ENCODE measurements at regions not wholly inside any gene's neighbourhood (a gene's known extent, or its start where the extent isn't known, plus 50 kb on each side); places are given as distances from the start of the nearest gene placed in this dataset.
A peak's percentile ranks its signal among the peaks of the same experiment; 100 is the strongest.
"Not testable (repeated sequence)": the region's sequence is repeated elsewhere in the genome, so short reads cannot be mapped to it uniquely, and the experiment has no call there.

- POLR2A ChIA-PET; H3K27me3 Mint-ChIP-seq (ENCODE audit: low read depth); H3K27ac Mint-ChIP-seq; DNase-seq; H3K36me3 Mint-ChIP-seq (ENCODE audit: low read depth); H3K9me3 Mint-ChIP-seq (ENCODE audit: insufficient read depth); CTCF ChIA-PET; H3K4me3 Mint-ChIP-seq; H3K4me1 Mint-ChIP-seq (ENCODE audit: low read depth); ATAC-seq: not testable (repeated sequence)
These were observed 146.2 kb downstream of the TMEM121 start for GRCh38 chr14:105672450-105673200.

DNA sequence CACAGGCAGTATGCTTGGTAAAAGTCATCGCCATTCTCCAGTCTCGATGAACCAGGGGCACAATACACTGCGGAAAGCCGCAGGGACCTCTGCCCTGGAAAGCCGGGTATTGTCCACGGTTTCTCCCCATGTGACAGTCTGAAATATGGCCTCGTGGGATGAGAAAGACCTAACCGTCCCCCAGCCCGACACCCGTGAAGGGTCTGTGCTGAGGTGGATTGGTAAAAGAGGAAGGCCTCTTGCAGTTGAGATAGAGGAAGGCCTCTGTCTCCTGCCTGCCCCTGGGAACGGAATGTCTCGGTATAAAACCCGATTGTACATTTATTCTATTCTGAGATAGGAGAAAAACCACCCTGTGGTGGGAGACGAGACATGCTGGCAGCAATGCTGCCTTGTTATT is 149.1 kb downstream of the TMEM121 start:
- H3K4me3 Mint-ChIP-seq; DNase-seq; H3K36me3 Mint-ChIP-seq (ENCODE audit: low read depth); H3K4me1 Mint-ChIP-seq (ENCODE audit: low read depth); H3K27me3 Mint-ChIP-seq (ENCODE audit: low read depth); POLR2A ChIA-PET; CTCF ChIA-PET; ATAC-seq; H3K27ac Mint-ChIP-seq; H3K9me3 Mint-ChIP-seq (ENCODE audit: insufficient read depth): not testable (repeated sequence)

- ATAC-seq; H3K36me3 Mint-ChIP-seq (ENCODE audit: low read depth); H3K27ac Mint-ChIP-seq: not testable (repeated sequence)
These were observed 149.7 kb downstream of the TMEM121 start for GRCh38 chr14:105675905-105676670.

GRCh38 chr14:105678057-105678456 is 151.7 kb downstream of the TMEM121 start:
- H3K4me3 Mint-ChIP-seq; DNase-seq; H3K4me1 Mint-ChIP-seq (ENCODE audit: low read depth); H3K36me3 Mint-ChIP-seq (ENCODE audit: low read depth); POLR2A ChIA-PET; H3K27ac Mint-ChIP-seq; H3K27me3 Mint-ChIP-seq (ENCODE audit: low read depth); H3K9me3 Mint-ChIP-seq (ENCODE audit: insufficient read depth); ATAC-seq: not testable (repeated sequence)
- CTCF ChIA-PET = interaction anchor here (0.6 to 1.0 kb wide), 3 partner anchors 254 to 267 kb away, joined by 3 read pairs; no protein-coding TSS in a partner anchor

More at GRCh38 chr14:105675905-105676670, 149.7 kb downstream of the TMEM121 start:
- POLR2A ChIA-PET; H3K9me3 Mint-ChIP-seq (ENCODE audit: insufficient read depth); H3K27me3 Mint-ChIP-seq (ENCODE audit: low read depth); H3K4me1 Mint-ChIP-seq (ENCODE audit: low read depth); DNase-seq; H3K4me3 Mint-ChIP-seq: not testable (repeated sequence)
- CTCF ChIA-PET = interaction anchor here (1.5 kb wide), 1 partner anchor 326 kb away, joined by 7 read pairs; no protein-coding TSS in a partner anchor

DNA sequence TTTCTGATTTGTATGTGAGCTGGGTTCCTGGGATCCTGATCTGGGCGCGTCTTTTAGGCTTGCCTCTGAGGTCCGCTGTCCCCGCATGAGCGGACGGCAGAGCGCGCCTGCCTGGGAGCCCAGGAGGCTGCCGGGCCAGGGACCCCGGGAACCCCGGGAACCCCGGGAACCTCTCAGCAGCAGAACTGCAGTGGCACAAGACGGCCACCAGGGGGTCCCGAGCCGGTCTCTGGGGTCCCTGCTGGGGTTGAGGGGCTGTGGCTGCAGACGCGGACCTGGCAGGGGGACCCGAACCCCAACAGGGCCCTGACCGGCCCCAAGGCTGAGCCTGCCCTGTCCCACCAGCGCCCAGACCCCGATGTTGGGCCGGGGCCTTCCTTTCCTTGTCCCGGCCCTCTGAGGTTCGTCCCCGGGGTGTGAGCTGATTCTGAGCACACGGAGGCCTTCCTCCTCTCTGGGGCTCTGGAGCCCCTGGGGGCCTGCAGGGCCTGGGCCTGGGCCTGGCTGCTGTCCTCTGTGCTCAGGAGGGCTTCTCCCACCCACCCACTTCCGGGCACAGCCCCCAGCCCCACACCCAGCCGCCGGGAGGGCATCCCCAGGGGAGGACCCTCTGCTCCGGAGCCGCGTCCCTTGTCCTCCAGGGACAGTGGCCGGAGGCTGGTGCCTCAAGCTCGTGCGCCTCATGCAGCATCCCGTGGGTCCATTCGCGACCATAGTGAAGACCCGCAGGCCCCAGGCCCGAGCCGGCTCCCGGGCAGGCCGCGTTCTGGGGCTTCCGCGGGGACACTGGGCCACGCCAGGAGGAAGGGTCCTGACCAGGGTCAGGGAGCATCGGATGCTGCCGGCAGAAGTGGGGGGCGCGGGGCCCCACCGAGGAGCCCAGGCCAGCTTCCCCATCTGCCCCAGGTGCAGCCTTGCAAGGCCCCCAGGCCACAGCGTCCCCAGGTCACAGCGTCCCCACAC is 152.9 kb downstream of the TMEM121 start:
- ATAC-seq = peak; percentile 32
- H3K9me3 Mint-ChIP-seq (ENCODE audit: insufficient read depth); H3K27ac Mint-ChIP-seq; H3K4me1 Mint-ChIP-seq (ENCODE audit: low read depth); POLR2A ChIA-PET; DNase-seq; H3K4me3 Mint-ChIP-seq; H3K27me3 Mint-ChIP-seq (ENCODE audit: low read depth); H3K36me3 Mint-ChIP-seq (ENCODE audit: low read depth): not testable (repeated sequence)
- CTCF ChIA-PET = interaction anchor here (0.7 to 0.8 kb wide), 2 partner anchors 265 to 267 kb away, joined by 5 to 6 read pairs; no protein-coding TSS in a partner anchor

DNA sequence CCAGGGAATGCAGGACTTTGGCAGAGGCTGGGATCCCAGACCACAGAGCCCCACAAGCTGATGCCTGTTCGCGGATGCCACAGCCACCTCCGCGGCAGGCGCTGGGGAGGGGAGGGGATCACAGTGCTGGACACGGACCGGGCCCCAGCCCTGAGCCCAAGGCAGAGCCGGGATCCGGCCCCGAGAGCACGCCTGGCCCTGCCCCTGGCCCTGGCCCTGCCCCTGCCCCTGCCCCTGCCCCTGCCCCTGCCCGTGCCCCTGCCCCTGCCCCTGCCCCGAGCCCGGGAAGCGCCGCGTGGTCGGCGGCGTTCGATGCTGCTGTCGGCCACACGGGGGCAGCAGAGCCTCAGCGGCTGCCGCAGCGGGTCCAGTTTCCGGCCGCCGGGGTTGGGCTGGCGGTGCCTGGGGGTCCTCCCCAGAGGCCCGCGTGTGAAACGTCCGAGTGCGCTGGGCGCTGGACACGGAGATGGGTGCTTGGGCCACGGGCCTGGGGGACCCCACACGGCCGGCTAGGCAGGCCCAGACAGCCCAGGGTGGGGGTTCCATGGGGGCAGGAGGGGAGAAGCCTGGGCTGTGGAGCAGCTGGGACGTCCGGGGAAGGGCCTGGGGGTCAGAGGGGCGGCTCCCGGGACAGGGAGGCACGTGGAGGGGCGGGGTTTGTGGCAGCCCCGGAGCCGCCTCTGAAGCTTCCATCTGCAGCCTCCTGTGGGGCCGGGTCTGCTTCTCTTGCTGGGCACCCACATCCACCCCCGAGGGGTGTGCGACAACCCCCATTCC is 153.8 kb downstream of the TMEM121 start:
- CTCF ChIA-PET = interaction anchor here (0.7 to 0.8 kb wide), 2 partner anchors 264 to 266 kb away, joined by 5 to 6 read pairs; no protein-coding TSS in a partner anchor
- POLR2A ChIA-PET; H3K4me3 Mint-ChIP-seq; DNase-seq; H3K27ac Mint-ChIP-seq; H3K4me1 Mint-ChIP-seq (ENCODE audit: low read depth); H3K27me3 Mint-ChIP-seq (ENCODE audit: low read depth); H3K36me3 Mint-ChIP-seq (ENCODE audit: low read depth); H3K9me3 Mint-ChIP-seq (ENCODE audit: insufficient read depth): not testable (repeated sequence)
- ATAC-seq = peak; percentile 62

GRCh38 chr14:105680736-105681098 is 154.3 kb downstream of the TMEM121 start:
- H3K9me3 Mint-ChIP-seq (ENCODE audit: insufficient read depth); CTCF ChIA-PET; H3K4me3 Mint-ChIP-seq; H3K4me1 Mint-ChIP-seq (ENCODE audit: low read depth); H3K27me3 Mint-ChIP-seq (ENCODE audit: low read depth); ATAC-seq; H3K36me3 Mint-ChIP-seq (ENCODE audit: low read depth); H3K27ac Mint-ChIP-seq; DNase-seq; POLR2A ChIA-PET: not testable (repeated sequence)

DNA sequence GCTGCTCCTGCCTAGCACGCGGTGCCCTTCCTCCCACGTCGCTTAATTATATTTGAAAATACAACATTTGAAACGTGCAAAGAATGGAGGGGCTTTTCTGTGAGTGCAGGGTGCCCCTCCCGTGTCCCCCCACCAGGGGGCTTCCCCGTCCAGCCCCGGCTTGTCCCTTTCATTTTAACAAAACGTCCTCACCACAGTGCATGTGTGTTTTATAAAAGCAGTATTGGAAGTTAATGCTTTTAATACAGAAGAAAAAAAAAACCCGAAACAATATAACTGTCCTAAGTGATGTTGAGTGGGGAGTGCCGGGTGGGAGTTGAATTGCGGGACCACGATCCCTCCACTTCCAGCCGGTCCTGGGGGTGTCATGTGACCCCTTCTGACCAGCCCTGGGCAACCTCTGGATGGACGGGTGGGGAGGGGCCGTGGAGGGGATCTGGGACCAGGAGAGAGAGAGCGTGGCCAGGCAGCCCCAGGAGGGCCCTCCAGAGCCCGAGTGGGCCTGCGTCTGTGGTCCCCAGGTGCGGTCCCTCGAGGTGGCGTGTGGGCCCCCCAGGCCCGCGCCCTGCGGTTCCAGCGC is 155.3 kb downstream of the TMEM121 start:
- POLR2A ChIA-PET; H3K36me3 Mint-ChIP-seq (ENCODE audit: low read depth); H3K4me3 Mint-ChIP-seq; CTCF ChIA-PET; H3K4me1 Mint-ChIP-seq (ENCODE audit: low read depth); DNase-seq; H3K27ac Mint-ChIP-seq; H3K9me3 Mint-ChIP-seq (ENCODE audit: insufficient read depth); H3K27me3 Mint-ChIP-seq (ENCODE audit: low read depth); ATAC-seq: not testable (repeated sequence)

GRCh38 chr14:105682442-105682841 is 156.1 kb downstream of the TMEM121 start:
- POLR2A ChIA-PET; H3K27ac Mint-ChIP-seq; DNase-seq; H3K36me3 Mint-ChIP-seq (ENCODE audit: low read depth); H3K27me3 Mint-ChIP-seq (ENCODE audit: low read depth); H3K4me3 Mint-ChIP-seq; H3K9me3 Mint-ChIP-seq (ENCODE audit: insufficient read depth); ATAC-seq; H3K4me1 Mint-ChIP-seq (ENCODE audit: low read depth); CTCF ChIA-PET: not testable (repeated sequence)

GRCh38 chr14:105682956-105683570 is 156.7 kb downstream of the TMEM121 start:
- ATAC-seq (no peak), DNase-seq (no peak)
- Mint-ChIP-seq H3K27me3 (ENCODE audit: low read depth) (no peaks in the 10 kb centered on the region), H3K4me3 (no peak overlapping the region), H3K9me3 (ENCODE audit: insufficient read depth) (no peaks in the 10 kb centered on the region), H3K36me3 (ENCODE audit: low read depth) (no peaks in the 10 kb centered on the region), H3K4me1 (ENCODE audit: low read depth) (no peaks in the 10 kb centered on the region), H3K27ac (peak overlapping the region; percentile 67)
- ChIA-PET CTCF (no interaction called here), POLR2A (no interaction called here)

- POLR2A ChIA-PET; DNase-seq; H3K27ac Mint-ChIP-seq; H3K27me3 Mint-ChIP-seq (ENCODE audit: low read depth); ATAC-seq; H3K4me1 Mint-ChIP-seq (ENCODE audit: low read depth); H3K36me3 Mint-ChIP-seq (ENCODE audit: low read depth); H3K9me3 Mint-ChIP-seq (ENCODE audit: insufficient read depth); CTCF ChIA-PET; H3K4me3 Mint-ChIP-seq: not testable (repeated sequence)
These were observed 157.7 kb downstream of the TMEM121 start for GRCh38 chr14:105684056-105684455.

All from activated CD8-positive, alpha-beta T cell treated with anti-CD3 and anti-CD28 coated beads, Interleukin-2, amount 10 ng/mL, durations not matched to agents 7 days and 5 days (primary cell).